Coronary artery (tissue), 2 donors: ENCODE measurements at regions not wholly inside any gene's neighbourhood (a gene's known extent, or its start where the extent isn't known, plus 50 kb on each side); places are given as distances from the start of the nearest gene placed in this dataset.

ENCODE experiments used
- DNase-seq: peaks from one replicate; pipeline ENCODE4 v3.0.0-alpha.2; 2017; ENCODE audit warnings: low spot score
- H3K27ac ChIP-seq, 2 donors: fragments of 200-600 bp; sonication (generic); one replicate each; pipeline ENCODE4 v1.5.1; 2016 to 2019
- H3K4me3 ChIP-seq: fragments of 200-600 bp; sonication (generic); 2 replicates; pipeline ENCODE4 v1.5.1; 2016; ENCODE audit warnings: mild to moderate bottlenecking, moderate library complexity
- CTCF ChIP-seq: fragments of 200-600 bp; sonication (generic); IDR thresholded peaks from one replicate; pipeline ENCODE4 v1.5.1; 2019; ENCODE audit warnings: antibody characterized with exemption

DNA sequence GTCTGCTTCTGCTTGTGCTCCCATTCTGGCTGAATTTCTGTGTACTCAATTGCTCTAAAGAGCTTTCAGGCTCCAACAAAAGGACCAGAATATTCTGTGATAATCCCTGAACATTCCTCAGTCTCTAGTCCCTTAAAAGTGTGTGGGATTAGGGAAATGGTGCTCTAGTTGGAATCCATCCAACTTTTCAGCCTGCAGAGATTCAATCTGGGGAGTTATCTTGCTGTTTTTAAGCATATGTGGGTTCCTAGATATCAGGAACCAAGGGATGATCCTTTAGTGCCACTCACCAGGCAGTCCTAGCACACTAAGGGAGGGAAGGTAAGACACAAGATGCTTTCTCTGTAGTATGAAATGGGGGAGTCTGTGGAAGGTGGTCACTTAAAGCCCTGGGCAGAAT lies 140.3 kb upstream of the SLC1A4 start:
- no peak for TF ChIP-seq CTCF
- no peak for DNase-seq
- no peak overlapping the region for H3K4me3 ChIP-seq
- no peak overlapping the region for H3K27ac ChIP-seq

GRCh38 chr2:64850642-64851041 lies 138.6 kb upstream of the SLC1A4 start:
- no peak for DNase-seq
- no peak for TF ChIP-seq CTCF
- H3K4me3 ChIP-seq: no peak overlapping the region
- H3K27ac ChIP-seq: no peak overlapping the region

DNA sequence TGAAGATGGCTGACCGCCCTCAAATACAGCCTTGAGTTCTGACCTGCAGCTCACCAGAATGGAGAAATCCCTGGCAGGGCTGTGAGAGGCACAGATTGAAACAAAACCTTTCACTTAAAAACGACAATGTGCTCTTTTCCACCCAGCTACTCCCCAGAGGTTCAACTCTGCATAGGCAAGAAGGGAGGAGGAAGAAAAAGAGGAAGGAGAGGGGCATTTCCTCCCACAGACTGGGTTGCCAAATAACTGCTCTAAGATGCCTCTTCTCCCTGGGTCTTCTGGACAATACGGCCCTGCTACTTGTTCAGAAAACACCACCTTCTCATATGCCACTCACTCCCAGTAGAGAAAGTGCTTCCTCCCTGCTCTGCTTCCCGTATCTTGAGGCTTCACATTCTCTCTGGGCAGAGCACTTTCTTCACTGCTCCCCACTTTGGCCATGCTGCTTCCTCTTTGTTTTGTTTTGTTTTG lies 136.4 kb upstream of the SLC1A4 start:
- no peak for TF ChIP-seq CTCF
- Histone ChIP-seq H3K4me3 (no peak overlapping the region), H3K27ac (peak overlapping the region in 1 of 2 donors; percentile 65)
- no peak for DNase-seq

- no peak for DNase-seq
- H3K4me3 ChIP-seq: no peak overlapping the region
- peak overlapping the region in 1 of 2 donors; percentile 65 for H3K27ac ChIP-seq
- no peak for TF ChIP-seq CTCF
Measured at GRCh38 chr2:64853306-64853705, 135.9 kb upstream of the SLC1A4 start.

DNA sequence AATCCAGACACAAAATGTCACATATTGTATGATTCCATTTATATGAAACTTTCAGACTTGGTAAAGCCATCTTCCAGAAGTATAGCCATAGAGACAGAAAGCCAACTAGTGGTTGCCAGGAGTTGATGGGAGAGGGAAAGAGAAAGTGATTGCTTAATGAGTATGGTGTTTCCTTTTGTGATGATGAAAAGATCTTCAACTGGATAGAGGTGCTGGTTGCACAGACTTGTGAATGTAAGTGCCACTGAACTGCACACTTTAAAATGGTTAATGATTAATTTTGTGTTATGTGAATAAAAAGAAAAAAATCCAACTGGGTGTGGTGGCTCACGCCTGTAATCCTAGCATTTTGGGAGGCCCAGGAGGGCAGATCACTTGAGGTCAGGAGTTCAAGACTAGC lies 135.3 kb upstream of the SLC1A4 start:
- Histone ChIP-seq H3K27ac (peak overlapping the region in 1 of 2 donors; percentile 65), H3K4me3 (no peak overlapping the region)
- DNase-seq: no peak
- no peak for TF ChIP-seq CTCF

- H3K27ac ChIP-seq: peak overlapping the region in 1 of 2 donors; percentile 40
- no peak for TF ChIP-seq CTCF
- DNase-seq: no peak
Measured at GRCh38 chr2:64854773-64855237, 134.4 kb upstream of the SLC1A4 start.

GRCh38 chr2:64857581-64858471 lies 131.4 kb upstream of the SLC1A4 start:
- H3K4me3 ChIP-seq: peak overlapping the region; percentile 20
- H3K27ac ChIP-seq: peak overlapping the region; percentile 72 to 92
- no peak for TF ChIP-seq CTCF
- DNase-seq: peak; percentile 79

More at GRCh38 chr2:64854773-64855237, 134.4 kb upstream of the SLC1A4 start:
- no peak overlapping the region for H3K4me3 ChIP-seq
